GM23248 (cell line): ENCODE measurements at regions not wholly inside any gene's neighbourhood (a gene's known extent, or its start where the extent isn't known, plus 50 kb on each side); places are given as distances from the start of the nearest gene placed in this dataset.

ENCODE experiments used
- EZH2 ChIP-seq: fragments of 200-600 bp; sonication (generic); IDR thresholded peaks from 2 replicates; pipeline ENCODE4 v1.6.1; 2018; ENCODE audit warnings: antibody characterized with exemption, mild to moderate bottlenecking; ENCODE audit not compliant: insufficient read depth, poor library complexity, severe bottlenecking
- EZH2phosphoT487 ChIP-seq: fragments of 200-600 bp; sonication (generic); IDR thresholded peaks from 2 replicates; pipeline ENCODE4 v1.6.1; 2018; ENCODE audit warnings: antibody characterized with exemption, moderate library complexity, mild to moderate bottlenecking, low read depth; ENCODE audit not compliant: insufficient read depth

DNA sequence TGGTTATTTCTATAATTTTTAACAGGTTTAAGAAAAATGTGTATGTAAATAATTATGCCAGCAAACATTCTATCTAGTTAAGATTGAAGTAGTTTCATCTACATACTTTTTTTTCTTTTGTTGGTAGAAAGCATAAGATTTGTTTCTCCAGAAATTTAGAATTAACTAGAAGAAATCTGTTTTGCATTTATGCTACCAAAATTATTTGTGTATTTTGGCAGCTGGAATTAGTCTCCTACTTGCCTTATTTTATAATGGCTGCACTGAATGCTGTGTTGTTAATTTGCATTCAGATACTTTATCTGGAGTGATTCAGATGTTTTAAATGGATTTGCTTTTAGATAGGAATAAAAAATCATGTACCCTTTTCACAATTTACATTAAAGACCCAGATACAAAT is 100.2 kb upstream of the NAALADL2 start:
- no peak for TF ChIP-seq EZH2
- TF ChIP-seq EZH2phosphoT487 = no peak
